ENCODE measurements at regions not wholly inside any gene's neighbourhood (a gene's known extent, or its start where the extent isn't known, plus 50 kb on each side); places are given as distances from the start of the nearest gene placed in this dataset.

DNA sequence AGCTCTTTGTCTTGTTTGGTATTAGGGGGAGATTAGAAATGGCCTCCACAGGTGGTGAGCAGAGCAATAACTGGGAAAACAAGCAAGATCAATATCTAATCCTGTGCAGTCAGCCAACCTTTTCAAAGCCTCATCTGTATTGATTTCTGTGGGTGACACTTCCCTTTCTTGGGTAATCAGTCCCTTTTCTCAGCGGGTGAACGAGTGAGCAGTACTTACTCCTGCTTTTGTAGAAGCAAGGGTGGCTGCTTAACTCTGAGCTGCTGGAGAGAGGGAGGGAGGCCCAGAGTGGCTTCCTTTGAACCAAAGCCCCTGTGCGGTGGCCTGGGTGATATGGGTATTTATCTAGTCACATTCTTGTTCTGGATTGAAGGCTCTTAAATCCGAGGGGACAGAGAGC is 254.8 kb upstream of the CHD6 start:
- TF ChIP-seq CTCF (IDR thresholded peaks at IDR 0.05) (no peak), POLR2A (IDR thresholded peaks at IDR 0.05) (no peak)

All from heart left ventricle (tissue), 13 donors.